ENCODE measurements at regions not wholly inside any gene's neighbourhood (a gene's known extent, or its start where the extent isn't known, plus 50 kb on each side); places are given as distances from the start of the nearest gene placed in this dataset.

GRCh38 chr4:127364911-127365310 is 267.8 kb upstream of the INTU start:
- POLR2A ChIA-PET = no interaction called here
- H4K20me1 ChIP-seq (ENCODE audit: insufficient read depth, low read length) = no peaks in the 10 kb centered on the region
- H3K4me2 ChIP-seq (ENCODE audit: low read depth, low read length) = no peak overlapping the region
- intact Hi-C loops (cut with micrococcal nuclease; ENCODE audit: unreplicated experiment) = no loop called here
- H3K9ac ChIP-seq (ENCODE audit: insufficient read depth, low read depth, low read length) = no peak overlapping the region
- in situ Hi-C loops (cut with HindIII; ENCODE audit: extremely low pct_ligation_motif_present, low pct_unique_long_range_greater_than_20kb) = no loop called here
- no peaks in the 10 kb centered on the region for H3K36me3 ChIP-seq (replicated peaks in 1 of 2; ENCODE audit: control insufficient read depth in 1 of 2, insufficient read depth in 2 of 2, low read length in 2 of 2)
- H3K79me2 ChIP-seq (ENCODE audit: insufficient read depth, low read length) = no peaks in the 10 kb centered on the region
- DNase-seq (ENCODE audit: low spot score) (no peak), ATAC-seq (no peak), FAIRE-seq (no peak)
- CTCF ChIA-PET (ENCODE audit: low intra/inter-chr PET ratio, low total read pairs) = no interaction called here
- H3K4me1 ChIP-seq (ENCODE audit: insufficient read depth, low read length) = no peaks in the 10 kb centered on the region
- H2AFZ ChIP-seq (ENCODE audit: low read length) = no peak overlapping the region
- no peaks in the 10 kb centered on the region for H3K9me3 ChIP-seq (ENCODE audit: low read length)
- no peak overlapping the region for H3K27ac ChIP-seq (ENCODE audit: extremely low read length, insufficient read depth, low read length)
- no peaks in the 10 kb centered on the region; a peak in 1 of 5 replicates for H3K27me3 ChIP-seq (ENCODE audit: control insufficient read depth in 1 of 2, insufficient read depth in 2 of 2, low read length in 2 of 2)
- H3K4me3 ChIP-seq (replicated peaks in 1 of 3; ENCODE audit: insufficient read depth in 1 of 3, low read depth in 2 of 3, low read length in 3 of 3) = no peak overlapping the region
- TF ChIP-seq NR3C1 (CRISPR knock-in tag; IDR thresholded peaks at IDR 0.05) = no peak
- no peak for TF ChIP-seq E2F5 (CRISPR knock-in tag; conservative IDR thresholded peaks at IDR 0.05)
- TF ChIP-seq, protein P1, sequence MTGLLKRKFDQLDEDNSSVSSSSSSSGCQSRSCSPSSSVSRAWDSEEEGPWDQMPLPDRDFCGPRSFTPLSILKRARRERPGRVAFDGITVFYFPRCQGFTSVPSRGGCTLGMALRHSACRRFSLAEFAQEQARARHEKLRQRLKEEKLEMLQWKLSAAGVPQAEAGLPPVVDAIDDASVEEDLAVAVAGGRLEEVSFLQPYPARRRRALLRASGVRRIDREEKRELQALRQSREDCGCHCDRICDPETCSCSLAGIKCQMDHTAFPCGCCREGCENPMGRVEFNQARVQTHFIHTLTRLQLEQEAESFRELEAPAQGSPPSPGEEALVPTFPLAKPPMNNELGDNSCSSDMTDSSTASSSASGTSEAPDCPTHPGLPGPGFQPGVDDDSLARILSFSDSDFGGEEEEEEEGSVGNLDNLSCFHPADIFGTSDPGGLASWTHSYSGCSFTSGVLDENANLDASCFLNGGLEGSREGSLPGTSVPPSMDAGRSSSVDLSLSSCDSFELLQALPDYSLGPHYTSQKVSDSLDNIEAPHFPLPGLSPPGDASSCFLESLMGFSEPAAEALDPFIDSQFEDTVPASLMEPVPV (CRISPR knock-in tag; IDR thresholded peaks at IDR 0.05) = no peak
- BruUV-seq (replicated peaks) = no TSS peak

GRCh38 chr4:127370604-127371003 is 262.2 kb upstream of the INTU start:
- Histone ChIP-seq H3K27me3 (ENCODE audit: control insufficient read depth in 1 of 2, insufficient read depth in 2 of 2, low read length in 2 of 2) (no peaks in the 10 kb centered on the region; a peak in 1 of 5 replicates), H3K9me3 (ENCODE audit: low read length) (no peaks in the 10 kb centered on the region), H2AFZ (ENCODE audit: low read length) (no peak overlapping the region), H4K20me1 (ENCODE audit: insufficient read depth, low read length) (no peaks in the 10 kb centered on the region), H3K9ac (ENCODE audit: insufficient read depth, low read depth, low read length) (no peak overlapping the region), H3K4me1 (ENCODE audit: insufficient read depth, low read length) (no peaks in the 10 kb centered on the region), H3K27ac (ENCODE audit: extremely low read length, insufficient read depth, low read length) (no peak overlapping the region), H3K4me3 (replicated peaks in 1 of 3; ENCODE audit: insufficient read depth in 1 of 3, low read depth in 2 of 3, low read length in 3 of 3) (no peak overlapping the region), H3K79me2 (ENCODE audit: insufficient read depth, low read length) (no peaks in the 10 kb centered on the region), H3K4me2 (ENCODE audit: low read depth, low read length) (no peak overlapping the region), H3K36me3 (replicated peaks in 1 of 2; ENCODE audit: control insufficient read depth in 1 of 2, insufficient read depth in 2 of 2, low read length in 2 of 2) (no peaks in the 10 kb centered on the region)
- FAIRE-seq (no peak), ATAC-seq (no peak), DNase-seq (ENCODE audit: low spot score) (no peak)
- no TSS peak for BruUV-seq (replicated peaks)
- CTCF ChIA-PET (ENCODE audit: low intra/inter-chr PET ratio, low total read pairs) = no interaction called here
- in situ Hi-C loops (cut with HindIII; ENCODE audit: extremely low pct_ligation_motif_present, low pct_unique_long_range_greater_than_20kb) = no loop called here
- intact Hi-C loops (cut with micrococcal nuclease; ENCODE audit: unreplicated experiment) = no loop called here
- POLR2A ChIA-PET = no interaction called here
- WGBS (ENCODE audit: low lambda C conversion rate) = 8% methylated on average over 6 of the region's 6 CpGs
- TF ChIP-seq JUND (CRISPR knock-in tag; IDR thresholded peaks at IDR 0.05) (no peak), ARNT (IDR thresholded peaks at IDR 0.05) (no peak), ZNF460 (CRISPR knock-in tag; IDR thresholded peaks at IDR 0.05; ENCODE audit: borderline replicate concordance) (no peak), ZNF281 (CRISPR knock-in tag; IDR thresholded peaks at IDR 0.05; ENCODE audit: borderline replicate concordance) (no peak), CBX2 (IDR thresholded peaks at IDR 0.05; ENCODE audit: low read depth, low read length) (no peak), CBX2 (CRISPR knock-in tag; IDR thresholded peaks at IDR 0.05; ENCODE audit: low read depth) (no peak), ZNF253 (CRISPR knock-in tag; IDR thresholded peaks at IDR 0.05; ENCODE audit: borderline replicate concordance) (no peak), GATA4 (IDR thresholded peaks at IDR 0.05; ENCODE audit: borderline replicate concordance, low read depth) (no peak), TFDP1 (CRISPR knock-in tag; IDR thresholded peaks at IDR 0.05; ENCODE audit: borderline replicate concordance) (no peak), ARNT2 (CRISPR knock-in tag; IDR thresholded peaks at IDR 0.05; ENCODE audit: low read depth) (no peak)
